Activated CD4-positive, alpha-beta memory T cell treated with anti-CD3 and anti-CD28 coated beads for 36 hours (primary cell): ENCODE measurements at regions not wholly inside any gene's neighbourhood (a gene's known extent, or its start where the extent isn't known, plus 50 kb on each side); places are given as distances from the start of the nearest gene placed in this dataset.

ENCODE experiments used
- CTCF ChIA-PET: fragments of 350-600 bp; sonication (Branson Sonifier 250); formaldehyde crosslinking; loops from one replicate; lab custom pipeline; 2021; ENCODE audit warnings: antibody characterized with exemption, inconsistent platforms; lab: Charles Lee
- POLR2A ChIA-PET: fragments of 350-600 bp; sonication (Branson Sonifier 250); formaldehyde crosslinking; loops from one replicate; lab custom pipeline; 2021; ENCODE audit warnings: antibody characterized with exemption; lab: Charles Lee
- DNase-seq: peaks from one replicate; pipeline ENCODE4 v3.0.0-alpha.2; 2020
- H3K27ac Mint-ChIP-seq: one replicate; pipeline ENCODE4 v1.8.0; 2021; ENCODE audit warnings: mixed read lengths
- H3K27me3 Mint-ChIP-seq: one replicate; pipeline ENCODE4 v1.8.0; 2021; ENCODE audit warnings: mixed read lengths
- H3K36me3 Mint-ChIP-seq: one replicate; pipeline ENCODE4 v1.8.0; 2021; ENCODE audit warnings: mixed read lengths
- H3K4me1 Mint-ChIP-seq: one replicate; pipeline ENCODE4 v1.8.0; 2021; ENCODE audit warnings: low read depth, mixed read lengths
- H3K4me3 Mint-ChIP-seq: one replicate; pipeline ENCODE4 v1.8.0; 2021; ENCODE audit warnings: mild to moderate bottlenecking, mixed read lengths
- H3K9me3 Mint-ChIP-seq: one replicate; pipeline ENCODE4 v1.8.0; 2021; ENCODE audit warnings: mixed read lengths
- intact Hi-C: fragments of 100-400 bp; cut with micrococcal nuclease; formaldehyde crosslinking; loops from one replicate; pipeline ENCODE4 v1.15.1; 2023

- no peak overlapping the region for H3K27ac Mint-ChIP-seq
- peaks cover 9% of the 10 kb centered on the region for H3K4me1 Mint-ChIP-seq
- CTCF ChIA-PET: interaction anchor here (1.1 to 1.3 kb wide), 2 partner anchors 15 to 894 kb away, joined by 3 to 4 read pairs; no protein-coding TSS in a partner anchor
- H3K36me3 Mint-ChIP-seq: peaks cover 2% of the 10 kb centered on the region
- intact Hi-C loops: no loop called here
- no peak for DNase-seq
- no peak overlapping the region for H3K4me3 Mint-ChIP-seq
- no peaks in the 10 kb centered on the region for H3K27me3 Mint-ChIP-seq
- peaks cover 12% of the 10 kb centered on the region for H3K9me3 Mint-ChIP-seq
- POLR2A ChIA-PET: no interaction called here
These were observed 89.5 kb downstream of the XCL2 start for GRCh38 chr1:168454211-168454815.

- Mint-ChIP-seq H3K9me3 (peaks cover 9% of the 10 kb centered on the region), H3K4me1 (peaks cover 9% of the 10 kb centered on the region), H3K27me3 (no peaks in the 10 kb centered on the region), H3K4me3 (no peak overlapping the region), H3K36me3 (peaks cover 2% of the 10 kb centered on the region), H3K27ac (no peak overlapping the region)
- intact Hi-C loops: no loop called here
- POLR2A ChIA-PET: no interaction called here
- no peak for DNase-seq
- CTCF ChIA-PET: interaction anchor here (0.7 to 0.9 kb wide), 2 partner anchors 14 to 110 kb away, joined by 3 to 4 read pairs; no protein-coding TSS in a partner anchor
These were observed 90.7 kb downstream of the XCL2 start for GRCh38 chr1:168453056-168453455.

- Mint-ChIP-seq H3K9me3 (peaks cover 9% of the 10 kb centered on the region), H3K27ac (no peak overlapping the region), H3K4me3 (no peak overlapping the region), H3K36me3 (peaks cover 2% of the 10 kb centered on the region), H3K4me1 (peaks cover 4% of the 10 kb centered on the region), H3K27me3 (no peaks in the 10 kb centered on the region)
- CTCF ChIA-PET: interaction anchor here (0.7 to 1.0 kb wide), 2 partner anchors 13 to 110 kb away, joined by 3 to 4 read pairs; no protein-coding TSS in a partner anchor
- intact Hi-C loops: no loop called here
- POLR2A ChIA-PET: no interaction called here
- DNase-seq: no peak
These were observed 91.5 kb downstream of the XCL2 start for GRCh38 chr1:168452329-168452728.

GRCh38 chr1:168447871-168448270, 95.9 kb downstream of the XCL2 start:
- no peak for DNase-seq
- ChIA-PET POLR2A (no interaction called here), CTCF (interaction anchor here (0.9 to 1.4 kb wide), 3 partner anchors 10 to 156 kb away, joined by 3 to 6 read pairs (median 4); no protein-coding TSS in a partner anchor)
- Mint-ChIP-seq H3K36me3 (peaks cover 2% of the 10 kb centered on the region), H3K27me3 (no peaks in the 10 kb centered on the region), H3K4me1 (peaks cover 29% of the 10 kb centered on the region), H3K9me3 (peaks cover 8% of the 10 kb centered on the region), H3K27ac (no peak overlapping the region), H3K4me3 (no peak overlapping the region)
- intact Hi-C loops: loop anchor here (10.0 kb wide), 1 partner anchor 657 kb away; the partner anchor contains the start of gene ATP1B1

- H3K4me3 Mint-ChIP-seq: no peak overlapping the region
- DNase-seq: no peak
- peaks cover 29% of the 10 kb centered on the region for H3K4me1 Mint-ChIP-seq
- ChIA-PET CTCF (interaction anchor here (1.1 to 2.1 kb wide), 2 partner anchors 104 to 157 kb away, joined by 4 to 7 read pairs; no protein-coding TSS in a partner anchor), POLR2A (interaction anchor here (0.7 kb wide), 1 partner anchor 22 kb away, joined by 3 read pairs; no protein-coding TSS in a partner anchor)
- no peaks in the 10 kb centered on the region for H3K9me3 Mint-ChIP-seq
- H3K27me3 Mint-ChIP-seq: no peaks in the 10 kb centered on the region
- no peaks in the 10 kb centered on the region for H3K36me3 Mint-ChIP-seq
- intact Hi-C loops: loop anchor here (10.0 kb wide), 1 partner anchor 659 kb away; the partner anchor contains the start of gene ATP1B1
- no peak overlapping the region for H3K27ac Mint-ChIP-seq
These were observed 97.7 kb downstream of the XCL2 start for GRCh38 chr1:168446081-168446480.

GRCh38 chr1:168443899-168444298, 99.9 kb downstream of the XCL2 start:
- ChIA-PET POLR2A (interaction anchor here (1.3 to 1.6 kb wide), 2 partner anchors 23 to 101 kb away, joined by 3 to 5 read pairs; no protein-coding TSS in a partner anchor), CTCF (interaction anchor here (1.4 to 6.6 kb wide), 3 partner anchors 102 to 904 kb away, joined by 7 to 124 read pairs (median 16); no protein-coding TSS in a partner anchor)
- no peaks in the 10 kb centered on the region for H3K27me3 Mint-ChIP-seq
- H3K4me3 Mint-ChIP-seq: no peak overlapping the region
- no peaks in the 10 kb centered on the region for H3K36me3 Mint-ChIP-seq
- no peaks in the 10 kb centered on the region for H3K9me3 Mint-ChIP-seq
- peaks cover 41% of the 10 kb centered on the region for H3K4me1 Mint-ChIP-seq
- H3K27ac Mint-ChIP-seq: no peak overlapping the region
- peak; percentile 34 for DNase-seq
- intact Hi-C loops: loop anchor here (1.0 to 10.0 kb wide), 3 partner anchors 22 to 903 kb away; partner anchors contain the start of gene ATP1B1

GRCh38 chr1:168443356-168443755, 100.4 kb downstream of the XCL2 start:
- Mint-ChIP-seq H3K27ac (no peak overlapping the region), H3K27me3 (no peaks in the 10 kb centered on the region), H3K4me1 (peaks cover 44% of the 10 kb centered on the region), H3K36me3 (no peaks in the 10 kb centered on the region), H3K4me3 (no peak overlapping the region), H3K9me3 (no peaks in the 10 kb centered on the region)
- DNase-seq: no peak
- intact Hi-C loops: loop anchor here (5.0 to 10.0 kb wide), 2 partner anchors 661 to 904 kb away; partner anchors contain the start of gene ATP1B1
- POLR2A ChIA-PET: interaction anchor here (0.6 to 1.6 kb wide), 3 partner anchors 24 to 101 kb away, joined by 3 to 5 read pairs (median 3); no protein-coding TSS in a partner anchor
- CTCF ChIA-PET: interaction anchor here (1.0 to 6.6 kb wide), 4 partner anchors 9 to 905 kb away, joined by 3 to 124 read pairs (median 12); no protein-coding TSS in a partner anchor

GRCh38 chr1:168442931-168443330, 100.9 kb downstream of the XCL2 start:
- Mint-ChIP-seq H3K27me3 (no peaks in the 10 kb centered on the region), H3K9me3 (no peaks in the 10 kb centered on the region), H3K27ac (no peak overlapping the region), H3K36me3 (no peaks in the 10 kb centered on the region), H3K4me1 (peaks cover 44% of the 10 kb centered on the region), H3K4me3 (no peak overlapping the region)
- ChIA-PET POLR2A (interaction anchor here (0.6 to 1.3 kb wide), 2 partner anchors 84 to 100 kb away, joined by 3 read pairs; no protein-coding TSS in a partner anchor), CTCF (interaction anchor here (1.0 to 6.6 kb wide), 4 partner anchors 9 to 905 kb away, joined by 3 to 124 read pairs (median 12); no protein-coding TSS in a partner anchor)
- no peak for DNase-seq
- intact Hi-C loops: loop anchor here (5.0 to 10.0 kb wide), 2 partner anchors 662 to 904 kb away; partner anchors contain the start of gene ATP1B1

- no peak overlapping the region for H3K4me3 Mint-ChIP-seq
- no peak for DNase-seq
- no peaks in the 10 kb centered on the region for H3K27me3 Mint-ChIP-seq
- ChIA-PET CTCF (interaction anchor here (0.6 to 6.6 kb wide), 5 partner anchors 100 to 906 kb away, joined by 3 to 124 read pairs (median 4); no protein-coding TSS in a partner anchor), POLR2A (no interaction called here)
- peaks cover 44% of the 10 kb centered on the region for H3K4me1 Mint-ChIP-seq
- H3K9me3 Mint-ChIP-seq: no peaks in the 10 kb centered on the region
- no peaks in the 10 kb centered on the region for H3K36me3 Mint-ChIP-seq
- H3K27ac Mint-ChIP-seq: no peak overlapping the region
- intact Hi-C loops: loop anchor here (5.0 to 10.0 kb wide), 2 partner anchors 663 to 906 kb away; partner anchors contain the start of gene ATP1B1
These were observed 102.1 kb downstream of the XCL2 start for GRCh38 chr1:168441745-168442144.

- intact Hi-C loops: loop anchor here (1.0 to 10.0 kb wide), 4 partner anchors 97 to 908 kb away; partner anchors contain the start of gene ATP1B1
- H3K27ac Mint-ChIP-seq: no peak overlapping the region
These were observed 104.1 kb downstream of the XCL2 start for GRCh38 chr1:168439456-168440375.

GRCh38 chr1:168438626-168439025, 105.2 kb downstream of the XCL2 start:
- ChIA-PET CTCF (interaction anchor here (0.7 to 6.6 kb wide), 17 partner anchors 10 to 333 kb away, joined by 3 to 124 read pairs (median 5); no protein-coding TSS in a partner anchor), POLR2A (no interaction called here)
- Mint-ChIP-seq H3K9me3 (no peaks in the 10 kb centered on the region), H3K4me1 (peaks cover 21% of the 10 kb centered on the region), H3K36me3 (no peaks in the 10 kb centered on the region), H3K27me3 (no peaks in the 10 kb centered on the region), H3K27ac (no peak overlapping the region), H3K4me3 (no peak overlapping the region)
- no peak for DNase-seq
- intact Hi-C loops: loop anchor here (1.0 kb wide), 2 partner anchors 96 to 136 kb away; no protein-coding TSS in a partner anchor

More at GRCh38 chr1:168439456-168440375, 104.1 kb downstream of the XCL2 start:
- H3K9me3 Mint-ChIP-seq: no peaks in the 10 kb centered on the region
- peak; percentile 86 for DNase-seq
- no peaks in the 10 kb centered on the region for H3K27me3 Mint-ChIP-seq
- ChIA-PET POLR2A (interaction anchor here (0.9 kb wide), 1 partner anchor 97 kb away, joined by 7 read pairs; no protein-coding TSS in a partner anchor), CTCF (interaction anchor here (0.6 to 6.6 kb wide), 45 partner anchors 11 to 908 kb away, joined by 3 to 124 read pairs (median 4); no protein-coding TSS in a partner anchor)
- peak overlapping the region; percentile 46 for H3K4me3 Mint-ChIP-seq
- no peaks in the 10 kb centered on the region for H3K36me3 Mint-ChIP-seq
- peaks cover 31% of the 10 kb centered on the region for H3K4me1 Mint-ChIP-seq
